SKM-1 (cell line): ENCODE measurements at regions not wholly inside any gene's neighbourhood (a gene's known extent, or its start where the extent isn't known, plus 50 kb on each side); places are given as distances from the start of the nearest gene placed in this dataset.

Experiments used
- DNase-seq: peaks from one replicate; lab custom pipeline; 2025; ENCODE audit not compliant: unreplicated experiment; lab: John Stamatoyannopoulos, UW

DNA sequence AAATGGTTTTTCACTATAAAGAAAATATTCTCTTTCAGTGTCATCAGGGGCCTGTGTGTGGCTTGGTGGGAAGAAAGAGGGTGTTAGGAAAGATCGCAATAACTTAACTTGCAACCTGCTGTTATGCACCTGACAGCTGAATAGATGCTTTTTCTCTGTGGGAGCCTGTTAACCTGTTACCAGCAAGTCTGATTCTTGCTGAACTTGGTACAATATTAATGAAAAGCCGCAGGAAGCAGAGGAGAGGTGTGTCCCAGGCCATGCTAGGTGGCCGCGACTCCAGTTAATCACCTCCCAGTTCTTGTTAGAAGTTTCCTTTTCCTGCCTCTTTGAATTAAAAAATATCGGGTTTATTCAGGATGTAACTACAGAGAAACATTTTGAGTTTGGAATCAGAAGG lies 494.8 kb upstream of the AGA start:
- DNase-seq = no peak

DNA sequence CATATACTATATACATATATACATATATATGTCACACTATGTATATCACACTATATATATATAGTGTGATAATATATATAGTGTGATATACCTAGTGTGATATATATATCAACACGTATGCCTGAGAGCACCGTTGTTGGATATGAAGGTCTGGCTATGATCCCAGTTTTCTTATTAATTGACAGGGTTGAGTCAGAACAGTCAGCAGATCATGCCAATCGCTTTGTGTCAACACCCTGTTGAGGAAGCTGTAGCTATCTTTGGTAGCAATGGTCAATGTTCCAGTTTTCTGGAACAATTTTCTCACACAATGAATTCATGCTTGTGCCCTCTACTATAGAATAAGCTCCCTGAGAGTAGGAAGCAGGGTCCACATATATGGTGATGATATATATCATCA lies 496.0 kb upstream of the AGA start:
- no peak for DNase-seq

- no peak for DNase-seq
Measured at GRCh38 chr4:177945268-177945667, 503.0 kb upstream of the AGA start.

GRCh38 chr4:177947607-177948006 lies 505.4 kb upstream of the AGA start:
- DNase-seq = no peak

DNA sequence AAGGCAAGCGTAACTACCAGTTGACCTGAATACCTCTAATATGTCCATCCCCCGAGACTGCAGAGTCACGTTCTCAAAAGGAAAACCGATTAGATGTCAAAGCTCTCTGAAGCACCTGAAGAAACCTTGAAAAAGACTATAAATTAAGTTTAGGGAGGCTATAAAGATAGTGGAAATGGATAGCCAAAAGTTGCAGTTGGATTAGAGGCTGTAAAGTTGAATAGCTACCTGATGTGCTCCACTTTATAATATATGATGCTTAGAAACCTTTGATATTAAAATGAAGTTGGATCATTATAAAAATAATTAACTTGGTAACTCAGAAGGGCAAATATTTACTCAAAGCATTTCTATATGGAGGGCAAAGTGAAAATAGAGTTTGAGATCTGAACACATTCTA lies 506.6 kb upstream of the AGA start:
- DNase-seq = no peak

DNA sequence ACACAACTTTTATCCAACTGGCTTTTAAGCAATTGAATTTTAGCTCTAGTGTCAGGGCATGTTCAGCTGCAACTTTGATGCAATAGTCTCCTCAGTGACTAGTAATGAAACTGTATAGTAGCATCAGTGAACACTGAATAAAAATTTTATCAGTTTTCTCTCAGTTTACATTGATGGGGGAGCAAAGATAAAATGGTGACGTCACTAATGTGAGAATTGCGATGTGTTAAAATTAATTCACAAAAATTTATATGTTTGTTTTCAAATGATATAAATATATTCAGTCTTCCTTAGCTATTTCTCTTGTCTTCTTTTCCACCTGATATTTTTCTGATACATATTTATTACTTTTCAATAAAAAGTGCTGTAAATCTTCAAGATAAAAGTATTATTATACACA lies 508.8 kb upstream of the AGA start:
- DNase-seq = no peak

GRCh38 chr4:177952723-177953122 lies 510.5 kb upstream of the AGA start:
- DNase-seq = no peak

- DNase-seq = no peak
Measured at GRCh38 chr4:177957596-177958360, 515.5 kb upstream of the AGA start.

- no peak for DNase-seq
Measured at GRCh38 chr4:177960566-177960965, 518.3 kb upstream of the AGA start.

DNA sequence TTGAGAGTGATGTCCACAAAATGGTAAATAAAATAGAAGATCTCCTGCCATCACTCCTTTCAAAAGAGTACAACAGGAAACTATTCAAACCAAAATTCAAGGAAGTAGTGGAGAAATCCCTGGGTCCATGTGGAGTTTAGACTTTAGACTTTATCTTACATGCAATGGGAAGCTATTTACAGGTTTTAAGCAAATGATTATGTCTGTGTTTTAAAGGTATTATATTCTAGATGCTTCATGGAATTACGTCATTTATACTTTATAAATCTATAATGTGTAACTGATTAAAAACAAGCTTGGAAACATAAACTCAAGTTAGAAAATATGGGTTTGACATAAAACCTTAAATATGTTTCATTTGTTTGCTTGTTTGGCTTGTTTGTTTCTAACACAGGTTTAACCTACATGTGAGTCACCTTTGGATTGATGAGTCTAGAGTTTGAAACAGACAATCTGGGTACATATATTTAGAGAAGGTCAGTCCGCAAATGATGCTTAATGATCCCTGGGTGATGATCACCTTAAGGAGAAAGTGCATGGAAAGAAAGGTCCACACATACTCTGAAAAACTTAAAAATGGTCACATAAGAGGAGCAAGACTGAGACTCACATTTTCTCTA lies 519.6 kb upstream of the AGA start:
- no peak for DNase-seq

DNA sequence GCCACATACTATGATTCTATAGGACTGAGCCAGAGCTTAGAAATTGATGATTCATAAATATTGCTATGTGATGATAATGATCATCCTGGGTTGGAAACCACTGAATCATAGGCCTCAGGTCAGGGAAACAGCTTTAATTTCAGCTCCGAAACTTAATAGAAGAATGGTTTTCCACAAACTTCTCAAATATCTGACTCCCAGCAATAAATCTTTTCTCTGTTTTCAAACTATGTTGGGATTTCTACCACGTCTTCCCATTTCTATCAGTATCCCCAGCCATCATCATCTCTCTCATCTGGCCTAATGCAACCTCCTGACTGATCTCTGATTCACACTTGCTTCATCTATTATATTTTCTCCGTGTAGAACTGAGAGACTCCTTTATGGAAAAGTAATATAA lies 521.8 kb upstream of the AGA start:
- no peak for DNase-seq

GRCh38 chr4:177964693-177965168 lies 522.5 kb upstream of the AGA start:
- DNase-seq = no peak

DNA sequence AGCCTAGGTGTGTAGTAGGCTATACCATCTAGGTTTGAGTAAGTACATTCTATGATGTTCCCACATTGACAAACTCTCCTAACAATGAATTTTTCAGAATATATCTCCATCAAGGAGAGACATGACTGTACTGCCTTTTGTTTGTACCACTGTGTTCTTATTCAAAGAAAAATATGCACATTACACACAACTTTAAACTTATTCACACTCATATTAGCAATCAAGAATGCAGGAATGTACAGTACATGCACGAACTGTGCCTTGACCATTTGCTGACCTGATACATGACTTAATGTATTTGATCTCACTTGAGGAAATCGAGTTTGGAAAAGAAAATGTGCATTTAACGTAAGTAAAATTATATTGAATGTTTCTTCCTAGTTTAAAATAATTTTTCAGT lies 525.1 kb upstream of the AGA start:
- DNase-seq = no peak

DNA sequence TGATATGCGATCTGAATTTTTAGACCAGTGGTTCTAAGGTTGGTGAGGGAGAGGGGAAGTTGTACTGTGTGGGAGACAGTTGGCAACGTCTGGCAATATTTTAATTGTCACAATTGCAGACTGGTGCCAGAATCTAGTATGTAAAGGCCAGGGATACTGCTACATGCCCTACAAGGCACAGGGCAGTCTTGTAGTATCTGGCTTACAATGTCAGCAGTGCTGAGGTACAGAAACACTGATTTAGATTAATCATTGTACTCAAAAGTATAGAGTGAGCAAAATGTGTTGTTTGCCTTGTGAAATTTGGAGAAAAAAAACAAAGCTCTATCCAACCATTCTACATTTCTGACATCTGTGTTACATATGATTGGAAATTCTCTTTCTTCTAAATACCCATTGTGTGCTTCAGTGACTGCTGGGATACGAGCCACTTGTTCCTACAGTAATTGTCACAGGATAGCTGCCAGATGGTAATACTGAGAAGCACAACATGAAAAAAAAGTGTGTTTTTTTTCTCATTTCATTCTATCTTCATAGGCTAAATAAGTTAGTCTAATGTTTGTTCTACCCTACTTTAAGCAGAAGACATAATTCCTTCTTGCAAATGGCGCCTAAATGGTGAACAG lies 526.7 kb upstream of the AGA start:
- no peak for DNase-seq

- DNase-seq = no peak
Measured at GRCh38 chr4:177974461-177974860, 532.2 kb upstream of the AGA start.

DNA sequence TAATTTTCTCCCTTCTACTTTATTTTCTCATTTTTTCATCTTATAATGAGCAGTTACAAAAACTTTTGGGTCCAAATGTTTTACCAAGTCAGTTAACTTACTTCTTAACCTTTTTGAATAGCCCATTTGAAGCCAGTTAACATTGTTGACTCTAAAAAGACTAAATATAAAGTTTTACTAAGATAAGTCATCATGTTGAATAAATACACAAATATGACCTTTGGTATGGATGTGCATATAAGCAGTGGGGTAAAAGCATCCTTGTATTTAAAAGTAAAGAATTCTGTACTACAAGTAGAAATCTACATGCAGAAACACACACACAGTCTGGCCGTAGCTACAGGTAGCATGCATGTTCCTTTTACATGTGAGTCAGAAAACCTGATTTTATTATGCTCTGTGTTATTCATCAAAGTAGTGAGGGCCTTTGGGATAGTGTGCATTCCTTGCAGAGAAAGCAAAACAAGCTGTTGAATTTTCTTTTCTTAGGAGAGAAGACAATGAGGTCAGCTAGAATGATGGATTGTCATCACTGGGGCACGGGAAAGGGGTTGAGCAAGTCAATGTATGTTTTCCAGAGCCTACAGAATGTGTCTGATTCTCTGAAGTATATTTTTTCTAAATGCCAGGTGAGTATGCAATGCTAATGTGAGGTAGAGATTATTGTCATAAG lies 533.2 kb upstream of the AGA start:
- DNase-seq = no peak

DNA sequence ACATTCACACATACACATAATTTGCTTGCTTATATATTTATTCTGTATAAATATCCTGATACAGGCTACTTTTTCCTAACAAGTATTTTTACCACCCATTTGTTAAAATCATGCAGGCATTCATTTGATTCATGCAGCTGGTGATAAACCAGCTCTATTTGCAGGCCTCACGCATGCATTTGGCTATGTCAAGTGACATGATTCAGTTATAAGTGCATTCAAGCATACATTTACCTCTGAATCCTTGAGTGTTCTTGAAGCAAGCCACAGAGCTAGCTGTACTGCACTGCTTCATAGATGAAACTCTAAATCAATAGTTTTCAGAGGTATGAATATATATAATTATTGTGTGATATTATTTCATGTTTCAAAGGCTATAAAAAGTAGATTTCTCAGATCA lies 544.0 kb upstream of the AGA start:
- DNase-seq = no peak

DNA sequence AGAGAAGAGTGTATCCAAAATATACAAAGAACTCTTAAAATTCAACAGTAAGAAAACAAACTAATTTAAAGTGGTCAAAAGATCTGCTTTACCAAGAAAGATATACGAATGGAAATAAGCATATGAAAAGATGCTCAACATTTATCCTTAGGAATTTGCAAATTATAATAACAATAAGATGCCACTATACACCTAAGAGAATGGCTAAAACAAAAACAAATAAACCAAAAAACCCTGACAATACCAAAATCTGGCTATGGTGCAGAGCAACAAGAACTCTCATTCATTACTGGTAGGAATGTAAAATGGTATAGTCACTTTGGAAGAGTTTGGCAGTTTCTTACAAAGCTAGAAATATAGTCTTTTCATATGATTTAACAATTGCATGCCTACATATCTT lies 545.7 kb upstream of the AGA start:
- DNase-seq = no peak

GRCh38 chr4:177989503-177990201 lies 547.4 kb upstream of the AGA start:
- DNase-seq = no peak

- no peak for DNase-seq
Measured at GRCh38 chr4:178003098-178003657, 560.9 kb upstream of the AGA start.

DNA sequence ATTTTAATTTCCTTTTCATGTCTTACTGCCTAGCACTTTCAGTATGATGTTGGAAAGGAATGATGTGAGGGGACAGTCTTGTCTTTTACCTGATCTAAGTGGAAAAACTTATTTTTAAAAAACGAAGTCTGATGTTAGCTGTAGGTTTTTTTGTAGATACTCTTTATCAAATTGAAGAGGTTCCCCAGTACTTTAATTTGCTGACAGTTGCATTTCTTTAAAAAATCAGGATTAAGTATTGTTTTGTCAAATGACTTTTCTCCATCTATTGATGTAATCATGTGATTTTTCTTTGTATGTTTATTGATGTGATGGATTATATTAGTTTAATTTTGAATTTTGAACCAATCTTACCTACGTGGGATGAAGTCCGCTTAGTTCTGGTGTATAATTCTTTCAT lies 568.4 kb upstream of the AGA start:
- no peak for DNase-seq
